ENCODE measurements at regions not wholly inside any gene's neighbourhood (a gene's known extent, or its start where the extent isn't known, plus 50 kb on each side); places are given as distances from the start of the nearest gene placed in this dataset.

DNA sequence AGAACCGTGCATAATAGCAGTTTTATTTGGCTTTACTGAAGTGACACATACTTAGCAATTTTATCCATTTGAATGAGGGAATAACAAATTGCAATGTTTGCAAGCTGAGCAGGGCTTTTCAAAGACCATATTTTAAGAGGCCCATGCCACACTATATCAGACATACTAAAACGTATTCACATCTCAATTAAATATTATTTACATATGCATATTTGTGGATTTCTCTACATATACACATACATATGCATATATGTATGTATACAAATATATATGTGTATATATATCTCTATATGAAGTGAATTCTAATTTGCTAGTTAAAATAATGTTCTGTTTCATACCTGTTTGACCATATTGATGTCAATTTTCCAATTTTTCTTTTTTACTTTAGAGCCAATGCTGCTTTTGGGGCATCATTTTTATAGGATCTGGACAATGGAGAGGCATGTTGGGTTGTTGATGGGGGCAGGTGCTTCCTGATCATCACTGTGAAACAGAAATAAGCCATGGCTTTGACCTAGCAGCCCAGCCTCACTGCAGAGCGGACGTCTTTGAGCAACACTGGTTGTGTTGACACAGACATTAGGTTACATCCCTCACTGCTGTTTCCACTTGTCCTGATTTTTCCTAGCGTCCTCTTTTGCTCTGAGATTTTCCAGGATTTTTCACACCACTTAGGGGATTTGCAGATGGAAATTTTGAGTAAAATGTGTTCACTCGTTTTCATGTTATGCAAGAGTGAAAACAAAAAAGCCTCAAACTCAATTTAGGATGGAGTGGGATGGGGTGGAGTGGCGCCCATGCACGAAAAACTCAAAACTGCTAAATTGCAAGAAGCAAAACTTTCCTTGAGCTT, 56.9 kb downstream of the RDH14 start:
- FAIRE-seq: no peak

DNA sequence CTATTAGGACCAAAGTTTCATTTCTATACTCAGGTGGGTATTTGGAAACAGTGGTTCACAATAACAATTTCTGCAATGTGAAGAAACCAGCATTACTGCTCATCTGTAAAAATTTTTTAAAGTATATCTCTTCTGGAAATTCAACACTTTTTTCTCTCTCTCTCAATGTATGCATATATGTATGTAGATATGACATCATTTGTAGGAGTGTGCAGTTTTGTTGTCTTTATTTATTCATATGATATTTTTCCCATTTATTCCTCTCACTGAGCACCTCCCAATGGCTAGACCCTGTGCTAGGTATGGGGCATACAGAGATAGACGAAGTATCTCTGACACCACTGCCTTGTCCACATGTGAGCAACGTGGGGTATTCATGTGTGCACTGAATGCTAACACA, 58.3 kb downstream of the RDH14 start:
- FAIRE-seq: no peak

DNA sequence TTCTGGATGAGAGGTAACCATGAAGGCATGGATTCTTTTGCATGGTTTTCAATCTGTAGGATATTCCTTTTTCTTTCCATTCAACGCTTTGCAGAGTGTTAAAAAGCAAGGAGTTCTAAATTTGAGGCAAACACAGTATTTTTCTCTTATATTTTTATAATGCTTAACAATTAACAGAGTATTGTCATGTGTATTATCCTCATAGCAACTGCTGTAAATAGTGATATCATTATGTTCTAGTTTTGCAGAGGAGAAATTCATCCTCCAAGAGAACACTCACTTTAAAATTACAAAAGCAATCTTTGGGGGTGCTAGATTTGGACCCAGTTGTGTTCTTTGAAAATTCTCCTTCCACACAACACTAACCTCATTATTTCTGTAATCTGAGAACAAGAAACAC, 58.7 kb downstream of the RDH14 start:
- FAIRE-seq: no peak

DNA sequence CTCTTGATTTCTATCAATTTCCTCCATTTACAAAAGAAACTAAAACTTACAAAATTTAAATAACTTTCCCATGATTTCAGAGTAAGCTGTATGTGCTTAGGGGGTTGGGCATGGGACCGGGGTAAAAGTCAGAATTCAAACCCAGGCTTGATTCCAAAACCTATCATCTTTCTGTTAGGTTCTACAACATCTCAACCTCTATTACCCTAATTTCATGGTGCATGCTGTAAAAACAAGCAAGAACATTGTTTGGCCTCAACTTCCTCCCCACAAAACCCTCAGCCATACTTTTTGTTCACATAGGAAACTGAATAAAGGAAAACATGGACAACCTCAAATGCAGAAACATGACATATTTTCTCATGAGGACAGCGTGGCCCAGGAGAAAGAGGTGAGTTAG, 59.3 kb downstream of the RDH14 start:
- no peak for FAIRE-seq

DNA sequence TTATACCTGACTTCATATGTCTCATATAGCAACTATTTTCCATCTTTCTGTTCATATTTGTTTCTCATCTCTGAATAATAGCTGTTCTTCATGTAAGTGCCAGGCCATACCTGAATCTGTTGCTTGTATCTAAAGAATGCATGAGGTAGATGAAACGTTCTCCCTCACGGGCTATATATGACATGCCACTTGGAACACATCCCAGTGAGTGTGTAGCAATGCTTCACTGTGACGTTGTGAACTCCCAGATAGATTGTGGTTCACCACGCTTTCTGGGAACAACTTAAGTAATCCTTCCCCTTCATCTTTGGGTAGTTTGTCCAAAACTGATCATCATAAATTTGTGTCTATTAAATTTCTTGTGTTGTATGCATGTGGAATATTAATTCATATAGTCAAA, 60.1 kb downstream of the RDH14 start:
- no peak for FAIRE-seq

DNA sequence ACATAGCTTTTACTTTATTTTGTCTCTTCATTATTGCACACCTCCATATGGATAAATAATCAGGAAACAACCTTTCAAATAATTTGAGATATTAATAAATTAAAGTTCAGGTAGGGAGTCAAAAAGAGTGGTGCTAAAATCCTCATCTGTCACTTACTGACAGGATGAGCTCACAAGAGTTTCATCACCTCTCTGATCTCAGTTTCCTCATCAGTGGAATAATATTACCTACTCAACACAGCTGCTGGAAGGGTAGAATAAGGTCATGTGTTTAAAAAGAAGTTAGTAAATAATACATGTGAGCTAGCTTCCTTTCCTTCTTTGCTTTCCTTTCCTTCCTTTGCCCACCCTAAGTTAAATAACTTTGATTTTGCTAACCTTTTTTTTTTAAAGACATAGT, 61.9 kb downstream of the RDH14 start:
- FAIRE-seq: no peak

DNA sequence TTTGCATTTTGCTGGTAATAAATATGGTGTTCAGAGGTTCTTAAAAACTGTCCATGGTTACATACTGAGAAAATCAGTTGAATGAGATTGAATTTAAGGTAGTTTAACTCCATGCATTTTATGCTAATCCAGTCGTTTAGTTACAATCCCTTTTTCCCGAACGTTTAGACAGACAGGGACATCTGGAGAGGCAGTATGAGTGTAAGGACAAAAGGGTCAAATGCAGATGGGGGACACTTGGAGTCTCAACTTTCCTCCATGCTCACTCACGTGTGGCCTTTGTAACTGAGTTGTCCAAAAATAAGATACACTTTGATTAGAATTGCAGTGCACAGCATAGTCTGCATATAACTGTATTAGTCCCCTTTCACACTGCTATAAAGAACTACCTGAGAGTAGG, 63.9 kb downstream of the RDH14 start:
- no peak for FAIRE-seq

DNA sequence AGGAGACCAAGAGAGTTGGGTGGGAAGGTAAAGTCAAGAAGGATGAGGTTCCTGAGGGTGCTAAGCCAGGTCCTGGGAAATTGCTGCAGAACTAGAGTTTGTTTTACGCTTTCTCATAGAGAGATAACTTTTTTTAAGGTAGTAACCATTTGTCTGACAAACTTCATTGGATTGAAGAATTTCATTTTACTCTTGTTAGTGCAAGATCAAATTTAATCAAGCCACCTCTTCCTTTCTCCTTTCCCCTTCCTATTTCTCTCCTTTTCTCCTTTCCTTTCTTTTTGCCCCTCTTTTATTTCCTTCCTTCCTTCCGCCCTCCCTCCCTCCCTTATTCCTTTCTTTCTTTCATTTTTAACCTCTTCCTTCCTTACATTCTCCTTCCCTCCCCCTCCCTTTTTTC, 65.4 kb downstream of the RDH14 start:
- no peak for FAIRE-seq

DNA sequence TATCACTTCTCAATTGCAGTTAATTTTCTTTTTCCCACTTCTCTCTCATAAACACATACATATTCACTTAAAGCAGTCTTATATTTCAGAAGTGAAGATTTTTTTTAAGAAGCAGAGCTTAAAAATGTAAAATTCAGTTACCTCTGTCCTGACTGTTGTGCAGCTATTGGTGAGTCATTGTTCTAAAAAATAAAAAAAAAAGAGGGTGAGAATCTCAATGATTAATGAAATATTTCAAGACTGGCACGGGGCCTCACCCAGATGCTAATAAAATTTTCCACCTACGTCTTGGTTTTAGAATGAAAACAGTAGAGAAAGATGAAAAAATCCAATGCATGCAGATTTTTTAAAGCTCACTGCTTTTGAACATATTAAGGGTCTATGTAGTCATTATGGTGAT, 67.7 kb downstream of the RDH14 start:
- no peak for FAIRE-seq

DNA sequence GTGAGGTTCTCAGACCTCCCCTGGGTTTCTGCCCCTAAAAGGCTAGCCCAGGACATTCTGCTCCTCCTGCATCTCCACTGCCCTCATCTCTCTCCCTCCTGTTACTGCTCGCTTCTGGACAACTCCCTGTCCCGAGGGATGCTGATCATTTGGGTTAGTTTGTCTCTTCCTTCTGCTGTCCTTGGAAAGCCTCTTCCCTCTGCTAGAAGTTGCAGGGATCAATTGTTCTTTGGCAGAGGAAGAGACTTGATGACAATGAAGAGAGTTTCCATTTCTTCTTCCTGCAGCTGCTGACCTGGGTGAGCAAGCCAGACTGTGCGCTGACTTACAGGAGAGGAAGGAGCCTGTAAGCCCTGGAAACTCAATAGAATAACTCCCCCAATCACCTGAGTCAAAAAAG, 68.9 kb downstream of the RDH14 start:
- no peak for FAIRE-seq

DNA sequence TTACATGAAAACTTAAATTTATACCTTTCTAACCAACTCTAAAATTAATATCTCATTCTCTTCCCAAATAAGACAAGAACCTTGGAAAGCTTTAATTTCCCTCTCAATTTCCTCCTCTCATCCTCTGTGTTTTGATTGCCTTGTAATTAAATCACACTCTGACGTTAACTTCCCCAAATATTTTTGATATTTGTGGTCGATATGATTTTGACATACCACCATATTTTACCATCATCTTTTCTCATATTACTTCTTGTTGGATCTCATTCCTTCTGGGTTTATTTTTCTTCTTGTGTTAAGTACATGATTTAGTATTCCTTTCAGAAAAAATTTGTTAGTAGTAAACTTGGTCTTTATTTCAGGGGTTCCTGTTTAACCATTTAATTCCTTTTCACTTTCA, 69.6 kb downstream of the RDH14 start:
- FAIRE-seq: no peak

DNA sequence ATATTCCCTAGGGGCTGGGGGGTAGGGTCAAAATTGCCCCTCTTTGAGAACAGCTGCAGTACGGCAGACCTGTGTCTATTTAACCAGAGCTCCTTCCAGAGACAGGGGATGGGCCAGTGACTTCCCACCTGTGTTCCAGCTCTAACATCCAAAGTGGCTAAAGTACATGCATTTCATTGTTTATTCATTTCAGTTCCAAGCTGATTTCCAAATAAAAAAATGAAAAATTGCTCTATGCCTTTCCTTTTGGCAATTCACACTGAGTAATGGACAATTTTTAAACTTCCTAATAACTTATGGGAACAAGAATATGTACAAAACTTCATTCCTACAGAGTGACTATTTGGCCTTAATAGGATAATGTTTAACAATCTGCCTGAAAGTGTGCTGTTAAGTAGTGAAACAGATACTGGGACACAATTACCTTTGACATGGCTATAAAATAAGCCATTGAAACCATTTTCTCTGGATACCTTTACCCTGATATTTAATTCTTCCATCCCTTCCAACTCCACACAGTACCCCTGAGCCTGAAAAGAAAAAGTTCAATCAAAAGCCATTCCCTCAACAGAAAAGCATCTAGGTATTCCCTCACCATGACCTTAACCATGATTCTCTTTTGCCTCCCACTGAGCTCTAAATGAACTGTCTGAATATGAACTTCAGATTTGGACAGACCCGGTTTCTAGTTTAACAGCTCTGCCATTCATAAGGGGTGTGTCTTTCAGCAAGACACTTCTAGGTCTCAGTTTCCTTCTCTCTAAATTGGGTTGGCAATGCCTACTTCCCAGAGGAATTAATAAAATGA, 73.1 kb downstream of the RDH14 start:
- no peak for FAIRE-seq

DNA sequence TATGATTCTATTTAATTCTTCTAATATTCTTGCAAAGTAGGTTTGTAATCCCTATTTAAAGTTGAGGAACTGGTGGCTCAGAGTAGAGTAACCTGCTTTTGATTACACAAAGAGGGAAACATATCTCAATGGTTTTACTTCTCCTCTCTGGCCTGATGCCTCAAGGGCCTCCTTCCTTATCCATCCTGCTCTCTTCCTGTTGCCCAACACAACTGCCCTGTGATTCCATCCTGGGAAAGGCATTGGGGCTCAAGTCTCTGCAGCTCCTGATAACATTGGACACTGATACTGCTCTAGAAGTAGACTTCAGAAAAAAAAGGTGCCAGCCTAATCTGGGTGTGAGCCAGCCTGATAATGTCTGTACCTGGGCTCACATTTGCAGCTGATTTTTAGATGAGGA, 75.8 kb downstream of the RDH14 start:
- no peak for FAIRE-seq

DNA sequence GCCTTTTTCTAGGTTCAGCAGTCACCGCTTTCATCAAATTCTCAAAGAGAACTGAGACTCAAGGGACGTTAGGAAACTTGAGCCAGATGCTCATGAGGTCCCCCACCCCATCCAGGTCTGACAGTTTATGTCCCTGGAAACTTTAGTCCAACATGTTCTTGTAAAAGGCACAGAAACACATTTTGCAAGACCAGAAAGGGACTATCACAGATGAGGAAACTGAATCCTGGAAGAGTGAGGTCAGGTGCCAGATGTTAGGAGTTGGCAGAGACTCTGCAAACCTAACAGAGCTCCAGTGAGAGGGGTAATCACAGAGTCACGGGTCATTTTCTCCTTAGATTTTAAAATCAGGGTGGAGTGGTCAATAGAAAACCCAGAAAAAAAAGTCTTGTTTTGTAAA, 76.6 kb downstream of the RDH14 start:
- no peak for FAIRE-seq

DNA sequence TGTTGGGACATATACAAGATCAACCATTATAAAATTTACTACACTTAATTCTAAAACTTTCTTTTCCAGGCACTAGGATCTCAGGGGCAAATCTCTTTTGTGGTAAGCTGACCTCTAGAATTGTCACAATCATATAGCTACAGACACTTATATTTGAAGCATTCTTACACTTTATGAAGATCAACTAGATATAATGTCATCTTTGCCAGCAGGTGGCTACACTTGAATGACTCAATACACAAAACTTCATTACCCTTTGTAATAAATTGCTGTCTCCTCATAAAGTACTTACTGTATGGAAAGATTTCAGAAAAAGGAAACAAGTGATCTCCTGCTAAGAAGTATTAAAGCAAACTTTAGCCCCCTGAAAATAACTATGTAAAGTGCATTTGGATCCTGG, 77.8 kb downstream of the RDH14 start:
- FAIRE-seq: no peak

DNA sequence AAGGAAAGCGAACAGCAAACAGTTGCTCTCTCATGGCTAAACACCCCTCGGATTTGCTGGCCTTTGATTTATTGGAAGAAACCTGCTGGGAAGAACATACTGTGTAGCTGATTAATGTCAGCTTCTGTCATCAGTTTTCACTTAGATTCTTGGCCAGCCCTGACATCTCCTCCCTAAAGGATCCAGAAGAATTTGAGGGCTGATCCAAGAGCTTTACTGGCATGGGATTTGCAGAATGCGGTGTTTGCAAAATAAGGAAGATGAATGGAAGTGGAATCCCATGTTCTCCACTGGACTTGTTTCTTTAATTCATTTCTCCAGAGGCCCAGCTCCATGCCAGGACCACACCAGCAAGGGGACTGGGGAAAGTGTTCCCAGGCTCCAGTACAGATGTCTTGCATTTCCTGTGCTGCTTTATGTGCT, 80.5 kb downstream of the RDH14 start:
- no peak for FAIRE-seq

DNA sequence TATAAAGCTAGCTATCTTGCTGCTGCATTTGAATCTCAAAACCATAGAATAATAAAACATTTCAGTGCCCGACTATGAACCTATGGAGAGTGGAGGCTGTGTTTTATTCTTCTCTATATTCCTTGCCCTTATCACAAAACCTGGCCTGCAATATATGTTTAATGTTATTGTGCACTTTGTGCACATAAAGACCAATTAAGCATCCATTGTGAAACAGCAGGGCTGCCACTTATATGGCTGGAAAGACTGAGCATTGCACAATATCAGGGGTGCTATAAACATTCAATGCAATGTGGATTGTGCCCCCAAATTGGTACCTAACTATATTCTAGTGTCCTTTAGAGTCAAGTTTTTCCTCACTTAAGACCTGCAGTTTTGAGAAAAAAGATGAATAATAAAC, 83.2 kb downstream of the RDH14 start:
- no peak for FAIRE-seq

DNA sequence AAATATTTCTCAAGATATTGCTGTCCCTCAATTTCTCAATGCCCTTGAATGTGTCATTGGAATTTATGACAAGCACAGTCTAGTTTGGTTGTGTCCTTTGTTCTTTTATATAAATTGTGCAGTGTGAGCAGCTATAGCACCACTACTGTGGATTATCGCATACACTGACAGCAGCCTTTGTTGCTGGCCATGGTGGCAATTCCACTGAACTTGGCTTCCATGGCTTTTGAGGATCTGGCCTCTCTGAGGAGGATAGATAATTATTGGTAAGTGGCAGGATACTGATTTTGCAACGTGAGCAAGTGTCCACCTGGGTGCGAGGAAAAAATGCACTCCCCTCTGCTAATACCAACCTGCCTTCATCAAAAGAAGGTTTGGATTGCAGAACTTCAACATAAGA, 84.0 kb downstream of the RDH14 start:
- FAIRE-seq: no peak

DNA sequence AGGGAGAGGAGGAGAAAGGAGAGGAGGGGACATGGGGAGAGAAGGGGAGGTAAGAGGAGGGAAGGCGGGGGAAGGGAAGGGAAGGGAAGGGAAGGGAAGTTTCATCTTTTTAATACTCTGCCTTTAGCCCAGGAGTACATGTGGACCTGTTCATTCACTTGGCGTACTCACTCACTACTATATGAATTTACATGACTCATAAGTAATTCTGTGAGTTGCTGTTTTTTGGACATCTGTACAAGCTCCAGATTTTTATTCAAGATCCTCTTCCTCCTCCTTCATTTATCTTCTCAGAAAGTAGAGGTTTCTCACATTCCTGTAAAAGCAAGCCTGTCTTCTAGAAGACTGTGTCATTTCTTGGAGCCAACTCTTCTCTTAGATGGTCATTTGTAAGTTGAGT, 84.6 kb downstream of the RDH14 start:
- FAIRE-seq: no peak

DNA sequence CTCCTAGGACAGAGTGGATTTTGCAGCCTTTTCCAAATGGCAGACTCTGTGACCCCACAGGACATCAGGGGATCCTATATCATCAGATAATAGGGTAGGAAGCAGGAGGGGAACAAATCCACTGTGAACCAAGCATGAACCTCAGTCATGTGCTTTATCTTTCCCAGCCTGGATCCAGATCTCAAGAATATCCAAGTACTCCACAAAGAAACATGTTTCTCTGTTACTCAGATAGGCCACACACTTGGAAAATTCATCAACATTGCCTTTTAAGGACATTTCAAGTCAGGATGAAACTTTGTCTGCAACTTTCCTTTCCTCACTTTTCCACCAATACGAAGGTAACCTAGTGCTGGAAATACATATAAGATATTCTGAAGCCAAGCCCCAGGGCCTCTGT, 85.8 kb downstream of the RDH14 start:
- no peak for FAIRE-seq

DNA sequence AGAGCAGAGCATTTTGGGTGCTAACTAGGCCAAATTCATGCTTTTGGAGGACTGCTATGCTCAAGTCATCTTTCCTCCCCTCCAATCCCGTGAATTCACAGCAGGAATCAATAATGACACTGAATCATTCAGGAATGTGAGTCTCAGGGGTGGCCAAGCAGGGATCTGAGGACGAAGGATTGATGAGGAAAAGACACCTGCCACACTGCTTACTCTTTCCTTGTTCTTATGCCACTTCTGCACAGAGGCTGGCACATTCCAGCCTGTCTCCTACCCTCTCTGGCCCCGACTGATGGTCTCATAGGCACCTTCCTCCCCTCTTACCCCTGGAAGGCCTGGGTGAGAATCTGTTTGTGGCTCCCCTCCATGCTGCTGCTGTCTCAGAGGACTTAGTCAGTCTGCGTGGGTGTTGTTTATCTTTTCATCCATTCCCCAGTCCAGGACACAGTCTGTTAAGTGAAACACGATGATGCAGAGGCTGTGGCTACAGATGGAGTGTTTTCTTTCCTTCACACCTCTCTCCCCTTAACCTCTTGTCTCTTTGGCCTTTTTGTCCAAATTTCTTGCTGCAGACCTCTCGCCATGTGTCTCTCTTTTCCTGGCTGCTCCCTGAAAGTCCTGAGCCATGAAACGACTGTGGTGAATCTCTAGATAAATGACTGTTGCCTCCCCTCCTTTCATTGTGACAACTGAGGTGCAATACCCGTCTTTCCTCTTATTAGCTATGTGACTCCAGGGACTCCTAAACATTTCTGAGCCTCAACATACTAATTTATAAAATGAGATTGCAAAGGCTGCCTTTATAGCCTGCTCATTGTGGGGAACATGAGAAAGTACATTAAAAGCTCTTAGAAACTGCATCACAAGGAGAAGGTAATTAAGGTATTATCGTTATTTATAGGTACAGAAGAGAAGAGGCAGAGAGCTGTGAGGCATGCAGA, 86.9 kb downstream of the RDH14 start:
- FAIRE-seq: no peak

DNA sequence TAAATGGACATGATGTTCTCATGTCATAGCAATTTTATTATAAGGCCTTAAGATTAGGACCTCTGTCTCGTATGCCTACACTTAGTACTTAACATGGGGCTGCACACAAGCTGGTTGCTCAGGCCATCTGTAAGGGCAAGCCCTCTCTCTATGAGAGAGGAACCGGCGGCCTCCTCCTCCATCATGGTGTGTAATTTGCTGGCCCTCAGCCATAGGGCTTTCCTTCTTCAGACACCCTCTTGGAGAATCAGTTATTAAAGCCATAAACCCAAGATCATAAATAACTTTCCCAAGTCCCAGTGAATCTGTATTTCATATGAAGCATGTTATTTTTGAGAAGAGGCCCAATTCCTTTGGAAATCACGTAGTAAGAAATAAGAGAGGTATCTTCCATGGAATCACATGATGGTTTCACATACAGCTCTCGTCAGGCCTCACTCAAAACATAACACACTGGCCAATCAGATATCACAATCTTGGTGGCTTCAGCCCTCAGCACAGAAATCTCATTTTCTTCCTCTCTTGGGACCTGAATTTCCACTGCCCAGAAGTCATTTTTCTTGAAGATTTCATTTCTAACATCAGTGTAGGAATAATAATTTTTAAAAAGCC, 92.6 kb downstream of the RDH14 start:
- no peak for FAIRE-seq

DNA sequence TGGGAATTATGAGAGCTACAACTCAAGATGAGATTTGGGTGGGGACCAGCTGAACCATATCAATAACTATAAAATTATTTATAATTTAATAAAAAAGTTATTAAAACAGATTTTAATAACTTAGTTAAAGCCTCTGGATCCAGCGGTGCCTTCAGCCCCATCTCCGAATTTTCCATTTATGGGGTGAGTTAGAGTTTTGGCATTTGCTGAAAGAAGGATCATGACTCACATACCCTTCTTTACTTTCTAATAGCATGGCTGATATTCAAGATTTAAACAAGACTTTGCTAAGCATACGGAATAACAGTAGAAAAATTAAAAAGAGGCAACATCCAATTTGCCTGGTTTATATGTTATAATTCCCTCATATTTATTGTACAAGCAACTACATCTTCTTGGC, 94.5 kb downstream of the RDH14 start:
- no peak for FAIRE-seq

Measured in TTC549 (cell line).